HL-60 (cell line): ENCODE measurements at regions not wholly inside any gene's neighbourhood (a gene's known extent, or its start where the extent isn't known, plus 50 kb on each side); places are given as distances from the start of the nearest gene placed in this dataset.

Source experiments
- DNase-seq, 2 experiments: peaks; one replicate each; pipeline ENCODE4 v3.0.0-alpha.2; 2010 to 2020; ENCODE audit warnings: low read depth in 1 of 2, low spot score in 1 of 2
- H3K27ac ChIP-seq: fragments of 250-450 bp; sonication (Bioruptor Pico); replicated peaks from 2 replicates; pipeline ENCODE4 v1.5.1; 2020; ENCODE audit warnings: mild to moderate bottlenecking, moderate library complexity
- H3K27me3 ChIP-seq: fragments of 250-450 bp; sonication (Bioruptor Pico); 2 replicates; pipeline ENCODE4 v1.5.1; 2021; ENCODE audit warnings: mild to moderate bottlenecking, moderate library complexity; ENCODE audit not compliant: insufficient read depth, poor library complexity, severe bottlenecking
- H3K4me3 ChIP-seq: replicated peaks from 2 replicates; pipeline ENCODE4 v1.5.1; 2011; ENCODE audit warnings: mild to moderate bottlenecking, control low read depth, low read length; ENCODE audit not compliant: insufficient read depth
- CTCF ChIP-seq: IDR thresholded peaks from one replicate; pipeline ENCODE4 v1.5.1; 2011; ENCODE audit warnings: low read length, control low read depth, inconsistent platforms; ENCODE audit not compliant: insufficient read depth
- GABPA ChIP-seq: IDR thresholded peaks from 2 replicates; pipeline ENCODE4 v1.6.1; 2012; ENCODE audit warnings: low read depth
- POLR2AphosphoS5 ChIP-seq: IDR thresholded peaks from 2 replicates; pipeline ENCODE4 v1.6.1; 2012; ENCODE audit warnings: low read depth
- REST ChIP-seq: IDR thresholded peaks from 2 replicates; pipeline ENCODE4 v1.6.1; 2012; ENCODE audit warnings: low read depth; ENCODE audit not compliant: insufficient replicate concordance
- SPI1 ChIP-seq: IDR thresholded peaks from 2 replicates; pipeline ENCODE4 v1.6.1; 2012; ENCODE audit warnings: low read depth, mild to moderate bottlenecking, borderline replicate concordance

- no peak for DNase-seq
- Histone ChIP-seq H3K27ac (no peak overlapping the region), H3K27me3 (no peaks in the 10 kb centered on the region), H3K4me3 (no peak overlapping the region)
- no peak for TF ChIP-seq POLR2AphosphoS5
- no peak for TF ChIP-seq CTCF
- no peak for TF ChIP-seq REST
Observed at GRCh38 chr15:27668471-27669220, 430.5 kb downstream of the OCA2 start.

- no peak for TF ChIP-seq GABPA
- no peak for TF ChIP-seq POLR2AphosphoS5
- TF ChIP-seq SPI1 = no peak
- TF ChIP-seq CTCF = no peak
- no peak for DNase-seq
- no peaks in the 10 kb centered on the region for H3K27me3 ChIP-seq
- H3K4me3 ChIP-seq = no peak overlapping the region
- H3K27ac ChIP-seq = no peak overlapping the region
Observed at GRCh38 chr15:27665002-27665401, 434.1 kb downstream of the OCA2 start.

GRCh38 chr15:27662892-27663291 lies 436.2 kb downstream of the OCA2 start:
- H3K27me3 ChIP-seq = no peaks in the 10 kb centered on the region
- TF ChIP-seq REST (no peak), POLR2AphosphoS5 (no peak), GABPA (no peak), CTCF (no peak), SPI1 (no peak)
- no peak for DNase-seq
- H3K27ac ChIP-seq = no peak overlapping the region
- no peak overlapping the region for H3K4me3 ChIP-seq

GRCh38 chr15:27660676-27661075 lies 438.4 kb downstream of the OCA2 start:
- TF ChIP-seq REST = no peak
- TF ChIP-seq CTCF = no peak
- no peak for TF ChIP-seq SPI1
- no peak for TF ChIP-seq GABPA
- no peak for TF ChIP-seq POLR2AphosphoS5
- DNase-seq = no peak
- Histone ChIP-seq H3K4me3 (no peak overlapping the region), H3K27me3 (no peaks in the 10 kb centered on the region), H3K27ac (no peak overlapping the region)
